ENCODE measurements at regions not wholly inside any gene's neighbourhood (a gene's known extent, or its start where the extent isn't known, plus 50 kb on each side); places are given as distances from the start of the nearest gene placed in this dataset.

- TF ChIP-seq YY1 (IDR thresholded peaks at IDR 0.05; ENCODE audit: insufficient read depth, insufficient read length) (no peak), SUZ12 (IDR thresholded peaks at IDR 0.05; ENCODE audit: extremely low read depth, insufficient read depth, insufficient read length) (no peak), ZNF274 (IDR thresholded peaks at IDR 0.05; ENCODE audit: low read depth, low read length) (no peak)
- no peaks in the 10 kb centered on the region for H3K9me3 ChIP-seq (ENCODE audit: insufficient read depth, low read length)
- no peak overlapping the region for H3K4me3 ChIP-seq (ENCODE audit: insufficient read length, low read depth)
- H3K27me3 ChIP-seq (ENCODE audit: insufficient read depth, insufficient read length) = no peaks in the 10 kb centered on the region
- no peaks in the 10 kb centered on the region for H3K36me3 ChIP-seq (ENCODE audit: insufficient read depth, insufficient read length, low read length)
- no peaks in the 10 kb centered on the region for H3K4me1 ChIP-seq (ENCODE audit: insufficient read depth, insufficient read length)
- DNase-seq (ENCODE audit: low read depth, low spot score) = no peak
- no peak overlapping the region for H3K9ac ChIP-seq (ENCODE audit: insufficient read length, low read depth)
Observed at GRCh38 chr15:25545017-25545416, 106.2 kb upstream of the UBE3A start.

- no peaks in the 10 kb centered on the region for H3K27me3 ChIP-seq (ENCODE audit: insufficient read depth, insufficient read length)
- no peak overlapping the region for H3K9ac ChIP-seq (ENCODE audit: insufficient read length, low read depth)
- H3K9me3 ChIP-seq (ENCODE audit: insufficient read depth, low read length) = no peaks in the 10 kb centered on the region
- DNase-seq (ENCODE audit: low read depth, low spot score) = no peak
- H3K4me1 ChIP-seq (ENCODE audit: insufficient read depth, insufficient read length) = no peaks in the 10 kb centered on the region
- no peak overlapping the region for H3K4me3 ChIP-seq (ENCODE audit: insufficient read length, low read depth)
- no peak for TF ChIP-seq ZNF274 (IDR thresholded peaks at IDR 0.05; ENCODE audit: low read depth, low read length)
- TF ChIP-seq YY1 (IDR thresholded peaks at IDR 0.05; ENCODE audit: insufficient read depth, insufficient read length) = no peak
- no peak for TF ChIP-seq SUZ12 (IDR thresholded peaks at IDR 0.05; ENCODE audit: extremely low read depth, insufficient read depth, insufficient read length)
- no peaks in the 10 kb centered on the region for H3K36me3 ChIP-seq (ENCODE audit: insufficient read depth, insufficient read length, low read length)
Observed at GRCh38 chr15:25544076-25544475, 105.3 kb upstream of the UBE3A start.

- Histone ChIP-seq H3K4me1 (ENCODE audit: insufficient read depth, insufficient read length) (no peaks in the 10 kb centered on the region), H3K36me3 (ENCODE audit: insufficient read depth, insufficient read length, low read length) (no peaks in the 10 kb centered on the region), H3K9ac (ENCODE audit: insufficient read length, low read depth) (no peak overlapping the region), H3K27me3 (ENCODE audit: insufficient read depth, insufficient read length) (no peaks in the 10 kb centered on the region), H3K4me3 (ENCODE audit: insufficient read length, low read depth) (no peak overlapping the region), H3K9me3 (ENCODE audit: insufficient read depth, low read length) (no peaks in the 10 kb centered on the region)
- TF ChIP-seq YY1 (IDR thresholded peaks at IDR 0.05; ENCODE audit: insufficient read depth, insufficient read length) = no peak
- no peak for TF ChIP-seq ZNF274 (IDR thresholded peaks at IDR 0.05; ENCODE audit: low read depth, low read length)
- no peak for TF ChIP-seq SUZ12 (IDR thresholded peaks at IDR 0.05; ENCODE audit: extremely low read depth, insufficient read depth, insufficient read length)
- DNase-seq (ENCODE audit: low read depth, low spot score) = no peak
Observed at GRCh38 chr15:25543196-25543595, 104.4 kb upstream of the UBE3A start.

GRCh38 chr15:25541228-25541627 lies 102.4 kb upstream of the UBE3A start:
- peaks cover 4% of the 10 kb centered on the region for H3K4me1 ChIP-seq (ENCODE audit: insufficient read depth, insufficient read length)

DNA sequence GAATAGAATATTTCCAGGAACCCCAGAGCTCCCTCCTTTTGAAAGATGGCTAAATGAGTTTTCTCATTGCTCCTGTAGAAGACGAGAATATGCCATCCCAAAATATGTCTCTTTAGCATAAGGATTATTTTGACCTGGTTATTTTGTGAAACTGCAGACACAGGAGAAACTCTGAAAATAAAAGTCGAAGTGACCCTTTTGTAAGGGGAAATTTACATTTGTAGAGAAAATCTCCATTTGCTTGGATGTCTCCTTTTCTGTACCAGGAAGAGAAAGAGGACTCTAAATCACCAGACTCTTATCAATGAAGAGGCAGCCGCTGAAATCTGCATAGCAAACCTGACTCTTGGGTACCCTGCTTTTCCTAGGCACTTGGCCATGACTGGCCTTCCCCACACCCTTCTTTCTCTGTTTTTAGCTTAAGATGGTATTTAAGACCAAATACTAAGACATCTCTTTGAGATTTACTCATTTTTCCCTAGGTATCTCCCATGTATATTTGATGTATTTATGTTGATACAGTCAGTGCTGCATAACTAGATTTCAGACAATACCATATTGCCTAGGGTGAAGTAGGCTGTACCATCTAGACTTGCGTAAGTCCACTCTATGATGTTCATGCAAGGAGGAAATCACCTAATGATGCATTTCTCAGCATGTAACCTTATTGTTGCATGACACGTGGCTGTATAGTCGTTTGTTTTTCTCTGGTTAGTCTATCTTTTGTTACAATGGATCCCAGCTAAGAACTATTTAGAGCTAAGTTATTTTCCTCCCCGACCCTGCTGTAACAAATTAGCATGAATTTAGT lies 98.2 kb upstream of the UBE3A start:
- Histone ChIP-seq H3K36me3 (ENCODE audit: insufficient read depth, insufficient read length, low read length) (no peaks in the 10 kb centered on the region), H3K9ac (ENCODE audit: insufficient read length, low read depth) (no peak overlapping the region), H3K9me3 (ENCODE audit: insufficient read depth, low read length) (no peaks in the 10 kb centered on the region), H3K27me3 (ENCODE audit: insufficient read depth, insufficient read length) (no peaks in the 10 kb centered on the region), H3K4me1 (ENCODE audit: insufficient read depth, insufficient read length) (peaks cover 4% of the 10 kb centered on the region), H3K4me3 (ENCODE audit: insufficient read length, low read depth) (no peak overlapping the region)
- TF ChIP-seq SUZ12 (IDR thresholded peaks at IDR 0.05; ENCODE audit: extremely low read depth, insufficient read depth, insufficient read length) = no peak
- no peak for TF ChIP-seq YY1 (IDR thresholded peaks at IDR 0.05; ENCODE audit: insufficient read depth, insufficient read length)
- no peak for TF ChIP-seq ZNF274 (IDR thresholded peaks at IDR 0.05; ENCODE audit: low read depth, low read length)
- DNase-seq (ENCODE audit: low read depth, low spot score) = peak; percentile 28

More at GRCh38 chr15:25541228-25541627, 102.4 kb upstream of the UBE3A start:
- Histone ChIP-seq H3K27me3 (ENCODE audit: insufficient read depth, insufficient read length) (no peaks in the 10 kb centered on the region), H3K4me3 (ENCODE audit: insufficient read length, low read depth) (no peak overlapping the region), H3K9ac (ENCODE audit: insufficient read length, low read depth) (no peak overlapping the region), H3K36me3 (ENCODE audit: insufficient read depth, insufficient read length, low read length) (no peaks in the 10 kb centered on the region), H3K9me3 (ENCODE audit: insufficient read depth, low read length) (no peaks in the 10 kb centered on the region)
- no peak for DNase-seq (ENCODE audit: low read depth, low spot score)
- TF ChIP-seq ZNF274 (IDR thresholded peaks at IDR 0.05; ENCODE audit: low read depth, low read length) = no peak
- TF ChIP-seq SUZ12 (IDR thresholded peaks at IDR 0.05; ENCODE audit: extremely low read depth, insufficient read depth, insufficient read length) = no peak
- no peak for TF ChIP-seq YY1 (IDR thresholded peaks at IDR 0.05; ENCODE audit: insufficient read depth, insufficient read length)

DNA sequence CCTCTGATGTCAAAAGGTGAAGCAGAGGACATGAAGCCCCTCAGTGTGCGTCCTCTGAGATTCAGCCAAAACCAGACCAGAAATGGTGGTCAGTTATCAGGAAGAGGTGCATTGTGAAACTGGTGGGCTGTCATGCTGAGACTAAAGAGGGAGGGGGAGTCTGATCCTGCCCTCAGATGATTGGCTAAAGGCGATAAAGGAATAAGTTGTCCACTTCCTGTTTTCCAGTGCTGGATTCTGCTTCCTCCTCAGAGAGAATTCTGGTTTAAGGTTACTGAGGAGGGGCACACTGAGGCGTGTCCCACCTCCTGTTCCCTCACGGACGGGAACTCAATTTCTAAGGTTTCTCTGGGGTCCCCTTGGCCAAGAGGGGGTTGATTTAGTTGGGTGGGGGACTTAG lies 97.0 kb upstream of the UBE3A start:
- Histone ChIP-seq H3K4me1 (ENCODE audit: insufficient read depth, insufficient read length) (peaks cover 4% of the 10 kb centered on the region), H3K36me3 (ENCODE audit: insufficient read depth, insufficient read length, low read length) (no peaks in the 10 kb centered on the region), H3K9me3 (ENCODE audit: insufficient read depth, low read length) (no peaks in the 10 kb centered on the region), H3K27me3 (ENCODE audit: insufficient read depth, insufficient read length) (no peaks in the 10 kb centered on the region), H3K9ac (ENCODE audit: insufficient read length, low read depth) (no peak overlapping the region), H3K4me3 (ENCODE audit: insufficient read length, low read depth) (no peak overlapping the region)
- TF ChIP-seq YY1 (IDR thresholded peaks at IDR 0.05; ENCODE audit: insufficient read depth, insufficient read length) (no peak), SUZ12 (IDR thresholded peaks at IDR 0.05; ENCODE audit: extremely low read depth, insufficient read depth, insufficient read length) (no peak), ZNF274 (IDR thresholded peaks at IDR 0.05; ENCODE audit: low read depth, low read length) (no peak)
- DNase-seq (ENCODE audit: low read depth, low spot score) = no peak

DNA sequence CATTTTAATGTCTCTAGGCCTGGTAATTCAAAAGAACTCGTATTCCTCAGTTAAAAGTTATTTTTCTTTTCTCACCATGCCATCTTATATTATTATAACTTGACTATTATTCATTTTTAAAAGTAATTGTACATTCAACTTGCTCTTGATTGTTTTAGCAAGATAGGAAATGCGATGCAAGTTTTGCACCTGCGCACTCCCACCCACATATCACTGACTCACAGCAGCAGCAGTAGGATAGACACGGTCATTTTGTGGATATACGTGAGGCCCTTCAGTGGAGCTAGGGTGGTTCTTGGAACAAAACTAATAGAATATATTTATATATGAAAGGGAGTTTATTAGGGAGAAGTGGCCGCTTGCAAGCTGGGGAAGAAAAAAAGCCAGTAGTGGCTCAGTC lies 95.5 kb upstream of the UBE3A start:
- H3K9ac ChIP-seq (ENCODE audit: insufficient read length, low read depth) = no peak overlapping the region
- H3K4me3 ChIP-seq (ENCODE audit: insufficient read length, low read depth) = no peak overlapping the region
- no peaks in the 10 kb centered on the region for H3K36me3 ChIP-seq (ENCODE audit: insufficient read depth, insufficient read length, low read length)
- H3K9me3 ChIP-seq (ENCODE audit: insufficient read depth, low read length) = no peaks in the 10 kb centered on the region
- H3K4me1 ChIP-seq (ENCODE audit: insufficient read depth, insufficient read length) = peaks cover 4% of the 10 kb centered on the region
- TF ChIP-seq ZNF274 (IDR thresholded peaks at IDR 0.05; ENCODE audit: low read depth, low read length) (no peak), SUZ12 (IDR thresholded peaks at IDR 0.05; ENCODE audit: extremely low read depth, insufficient read depth, insufficient read length) (no peak), YY1 (IDR thresholded peaks at IDR 0.05; ENCODE audit: insufficient read depth, insufficient read length) (no peak)
- no peak for DNase-seq (ENCODE audit: low read depth, low spot score)
- H3K27me3 ChIP-seq (ENCODE audit: insufficient read depth, insufficient read length) = no peaks in the 10 kb centered on the region

Data from NT2/D1 (cell line).